Hematopoietic multipotent progenitor cell treated with erythropoietin and hydrocortisone succinate and interleukin-3 and kit ligand, for 8 days (in vitro differentiated cells): ENCODE measurements at regions not wholly inside any gene's neighbourhood (a gene's known extent, or its start where the extent isn't known, plus 50 kb on each side); places are given as distances from the start of the nearest gene placed in this dataset.
A peak's percentile ranks its signal among the peaks of the same experiment; 100 is the strongest.

Experiments
- DNase-seq: peaks from one replicate; pipeline ENCODE4 v3.0.0-alpha.2; 2015

DNA sequence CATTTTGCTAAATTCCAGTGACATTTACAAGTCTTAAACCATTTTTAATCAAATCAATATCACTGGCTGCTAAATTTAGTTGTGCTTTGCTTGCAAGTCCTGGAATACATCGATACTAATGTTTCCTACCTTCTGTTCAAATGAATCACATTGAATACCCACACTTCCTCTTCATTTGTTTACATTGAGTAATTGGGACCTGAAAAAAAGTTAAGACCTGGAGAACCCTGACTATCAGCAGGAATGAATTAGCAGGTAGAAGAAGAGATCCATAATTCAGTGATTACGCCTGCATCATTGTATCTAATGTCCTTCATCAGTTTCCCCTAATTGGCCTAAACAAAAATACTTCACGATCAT lies 369.3 kb downstream of the ETNK1 start:
- DNase-seq, result no peak

DNA sequence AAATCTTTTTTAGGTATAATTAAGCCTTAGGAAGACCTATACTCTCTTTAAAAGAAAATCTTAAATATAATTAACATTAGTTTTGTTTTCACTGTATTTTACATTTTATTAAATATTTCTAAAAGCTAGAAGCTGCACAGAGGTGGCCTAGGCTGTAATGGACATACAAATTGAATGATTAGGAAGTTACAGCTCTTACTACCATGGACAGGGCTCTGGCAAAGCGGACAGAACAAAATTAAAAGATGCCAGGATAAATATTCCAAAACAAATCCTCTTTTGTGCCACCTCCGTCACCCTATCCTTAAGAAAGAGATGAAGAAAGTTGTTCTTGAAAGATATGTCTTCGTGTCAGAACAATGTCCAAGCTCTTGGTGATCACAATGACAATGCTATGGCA lies 376.5 kb downstream of the ETNK1 start:
- DNase-seq, result no peak

DNA sequence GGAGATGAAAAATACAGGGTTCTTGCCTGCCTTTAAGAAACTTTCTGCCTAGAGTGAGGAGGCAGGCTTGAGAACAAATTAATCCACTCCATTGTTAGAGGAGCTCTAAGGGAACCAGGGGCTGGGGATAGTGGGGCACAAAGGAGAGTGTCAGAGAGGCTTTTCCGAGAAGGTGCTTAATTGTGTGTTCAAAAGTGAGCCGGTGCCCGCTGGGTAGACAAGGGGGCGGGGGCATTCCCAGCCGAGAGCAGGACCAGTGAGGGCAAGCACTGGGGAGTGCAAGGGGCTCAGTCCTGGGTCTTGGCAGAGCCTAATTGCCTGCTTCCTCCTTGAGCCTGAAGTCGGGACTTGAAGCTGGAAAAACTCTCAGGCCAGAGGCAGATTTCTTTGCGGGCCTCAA lies 377.4 kb downstream of the ETNK1 start:
- no peak for DNase-seq

DNA sequence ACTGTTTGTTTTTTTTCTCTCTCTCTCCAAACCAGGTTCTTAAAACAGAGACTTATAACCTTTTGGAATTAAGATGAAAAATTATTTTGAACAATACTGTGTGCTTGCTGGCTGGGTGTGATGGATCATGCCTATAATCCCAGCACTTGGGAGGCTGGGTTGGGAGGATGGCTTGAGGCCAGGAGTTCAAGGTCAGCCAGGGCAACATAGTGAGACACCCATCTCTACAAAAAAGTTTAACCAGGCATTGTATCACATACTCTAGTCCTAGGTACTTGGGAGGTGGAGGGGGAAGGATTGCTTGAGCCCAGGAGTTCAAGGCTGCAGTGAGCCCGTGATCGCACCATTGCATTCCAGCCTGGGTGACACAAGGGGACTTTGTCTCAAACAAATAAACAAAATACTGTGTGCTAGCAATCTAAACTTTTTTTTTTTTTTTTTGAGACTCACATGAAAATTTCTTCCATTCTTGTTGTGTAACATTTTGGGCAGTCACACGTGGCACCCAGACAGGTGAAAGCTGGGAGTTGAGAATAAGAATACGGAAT lies 379.6 kb downstream of the ETNK1 start:
- DNase-seq, result no peak

DNA sequence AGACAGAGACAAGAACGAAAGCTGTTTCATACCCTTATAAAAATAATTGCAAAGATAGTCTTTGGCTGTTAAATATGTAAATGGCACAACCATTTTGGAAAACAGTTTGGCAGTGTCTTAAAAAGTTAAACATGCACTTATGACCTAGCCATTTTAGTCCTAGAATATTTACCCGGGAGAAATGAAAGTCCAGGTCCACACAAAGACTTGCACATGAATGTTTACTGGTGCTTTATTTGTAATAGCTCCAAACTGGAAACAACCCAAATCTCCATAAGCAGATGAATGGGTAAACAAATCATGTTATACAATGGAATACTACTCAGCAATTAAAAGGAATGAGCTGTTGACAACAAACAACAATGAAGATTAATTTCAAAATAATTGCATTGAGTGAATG lies 380.4 kb downstream of the ETNK1 start:
- DNase-seq, result no peak

DNA sequence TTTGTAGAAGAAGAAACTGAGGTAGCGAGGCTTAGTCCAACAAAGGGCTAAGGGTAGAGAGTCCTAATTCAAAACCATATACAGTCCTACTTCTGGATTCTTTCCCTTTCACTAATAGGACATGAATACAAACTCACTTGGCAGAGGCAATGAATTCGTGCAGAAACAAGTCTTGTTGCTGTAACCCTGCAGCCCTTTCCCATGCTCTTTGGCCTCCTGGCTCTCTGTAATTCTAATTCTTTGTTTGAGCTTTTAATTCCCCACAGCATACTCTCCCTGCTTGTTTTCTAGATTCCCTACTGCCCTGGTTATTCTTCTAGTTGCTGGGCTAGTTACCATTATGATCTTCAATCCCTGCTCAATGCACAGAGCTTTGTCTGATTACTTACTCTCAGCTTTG lies 381.4 kb downstream of the ETNK1 start:
- no peak for DNase-seq

DNA sequence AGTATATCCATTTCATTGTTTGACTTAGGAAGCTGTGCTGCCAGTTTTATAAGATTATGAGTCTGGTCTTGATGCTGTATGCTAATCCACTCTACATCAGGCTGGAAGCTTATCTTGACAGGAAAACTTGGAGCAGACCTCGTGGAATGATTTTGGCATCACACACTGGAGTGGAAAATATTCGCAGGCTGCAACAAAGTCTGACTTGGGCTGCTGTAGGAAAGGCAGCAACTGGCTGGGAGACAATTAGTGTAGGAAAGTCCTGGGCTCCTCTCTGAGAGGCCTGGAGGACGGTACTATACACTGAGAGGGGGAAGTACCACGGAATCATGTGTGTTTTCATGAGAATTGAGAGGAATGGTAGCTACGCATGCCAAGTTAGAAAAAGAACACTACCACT lies 383.7 kb downstream of the ETNK1 start:
- DNase-seq, result no peak

DNA sequence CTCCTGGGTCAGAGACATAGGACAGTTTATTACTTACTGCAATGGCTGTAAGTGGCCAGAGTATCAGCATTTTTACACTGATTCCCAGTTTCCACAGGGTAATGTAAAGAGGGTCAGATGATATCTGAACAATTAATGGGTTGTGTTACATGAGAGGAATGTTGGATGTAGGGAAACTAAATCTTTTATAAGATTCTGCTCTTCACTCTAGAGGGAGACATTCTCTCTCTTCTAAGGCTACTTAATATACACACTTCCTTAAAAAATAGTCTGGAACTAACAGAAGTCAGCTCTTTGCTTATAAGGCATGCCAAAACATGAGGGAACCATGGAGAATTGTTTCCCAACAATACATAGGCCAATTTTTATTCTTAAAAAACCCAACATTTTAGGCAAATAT lies 389.8 kb downstream of the ETNK1 start:
- no peak for DNase-seq

DNA sequence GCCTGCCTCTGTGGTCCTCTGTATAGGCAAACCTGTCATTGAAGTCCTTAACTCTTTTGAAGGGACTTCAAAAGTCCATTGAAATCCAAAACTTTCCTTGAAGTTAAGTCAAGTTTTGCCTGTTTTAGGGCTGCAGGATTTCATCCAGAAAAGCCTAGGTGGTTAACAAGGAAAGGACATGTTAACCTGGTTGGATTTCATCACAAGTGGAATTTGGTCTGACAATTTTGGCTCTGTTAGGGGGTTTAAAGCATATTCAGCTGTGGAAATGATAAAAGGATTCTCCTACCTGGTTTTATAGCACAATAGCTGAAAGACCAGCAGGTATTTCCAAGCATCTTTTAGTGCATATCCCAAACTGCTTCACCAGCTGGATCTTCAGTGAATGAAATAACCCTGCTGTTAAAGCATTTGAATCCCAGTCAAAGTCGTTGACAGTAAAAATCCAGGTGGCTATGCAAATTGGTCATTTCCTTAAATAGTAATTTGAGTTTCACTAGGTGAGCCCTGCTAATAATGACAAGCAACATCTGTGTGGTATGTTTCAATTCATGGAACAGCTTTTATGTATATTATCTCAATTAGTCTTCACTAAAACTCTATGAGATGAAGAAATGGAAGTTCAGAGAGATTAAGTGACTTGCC lies 400.5 kb downstream of the ETNK1 start:
- no peak for DNase-seq

DNA sequence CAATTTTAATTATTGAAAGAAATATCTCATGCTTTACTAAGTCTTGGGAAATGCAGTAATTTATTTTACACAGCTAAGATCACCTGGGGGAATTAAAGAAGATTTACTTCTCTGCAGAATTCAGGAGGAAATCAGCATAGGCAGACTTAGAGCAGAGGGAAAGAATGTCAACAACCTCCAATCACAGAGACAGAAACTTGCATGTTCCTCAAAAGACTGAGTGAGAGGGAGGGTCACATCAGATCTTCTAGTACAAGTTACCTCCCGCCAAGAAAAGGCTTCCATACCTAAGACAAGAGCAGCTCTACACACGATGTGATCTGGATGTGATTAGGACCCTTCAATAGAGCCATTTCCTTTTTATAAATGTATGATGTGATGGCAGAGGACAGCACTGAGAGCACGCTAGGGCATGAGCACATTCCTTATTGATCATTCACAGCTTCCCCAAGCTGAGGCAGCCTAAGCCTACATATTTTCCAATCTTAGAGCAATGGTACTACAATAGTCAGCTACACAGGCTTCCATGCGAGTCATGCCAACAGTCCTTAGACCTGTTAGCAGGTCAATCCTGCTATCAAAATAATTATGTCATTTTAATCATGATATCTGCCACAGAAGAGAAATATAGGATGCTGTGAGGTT lies 403.3 kb downstream of the ETNK1 start:
- no peak for DNase-seq

DNA sequence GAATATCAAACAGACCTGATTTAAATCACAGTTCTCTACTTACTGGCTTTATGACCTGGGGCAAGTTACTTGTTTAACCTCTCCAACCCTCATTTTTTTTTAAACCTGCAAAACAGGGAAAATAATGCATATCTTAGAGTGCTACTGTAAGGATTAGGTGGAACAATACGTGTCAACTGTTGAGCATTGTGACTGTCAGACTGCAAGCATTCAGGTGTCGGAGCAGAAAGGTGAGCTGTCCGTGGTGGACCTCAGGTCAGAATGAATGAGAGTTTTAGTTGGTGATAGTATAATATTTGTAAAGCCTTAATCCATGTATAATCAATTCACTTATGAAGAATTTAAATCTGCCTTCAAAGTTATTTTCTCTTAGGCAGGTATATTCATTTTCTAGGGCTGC lies 404.2 kb downstream of the ETNK1 start:
- no peak for DNase-seq

DNA sequence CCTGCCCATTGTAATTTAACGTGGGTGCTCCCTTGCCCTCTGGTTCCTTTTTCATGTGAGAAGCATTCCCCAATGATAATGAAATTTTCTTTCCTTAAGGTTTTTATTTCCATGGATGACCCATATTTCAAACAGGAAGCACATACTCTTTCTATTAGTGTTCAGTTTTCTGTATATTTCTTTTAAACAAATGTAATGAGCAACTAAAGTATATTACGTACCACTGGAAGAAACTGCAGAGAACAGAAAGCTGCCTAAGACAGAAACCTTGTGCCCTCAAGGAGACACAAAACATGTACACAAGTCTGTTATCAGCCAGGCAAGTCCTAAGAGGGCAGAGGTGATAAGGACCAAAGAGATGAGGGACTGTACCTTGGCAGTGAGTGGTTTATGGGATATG lies 414.9 kb downstream of the ETNK1 start:
- no peak for DNase-seq

DNA sequence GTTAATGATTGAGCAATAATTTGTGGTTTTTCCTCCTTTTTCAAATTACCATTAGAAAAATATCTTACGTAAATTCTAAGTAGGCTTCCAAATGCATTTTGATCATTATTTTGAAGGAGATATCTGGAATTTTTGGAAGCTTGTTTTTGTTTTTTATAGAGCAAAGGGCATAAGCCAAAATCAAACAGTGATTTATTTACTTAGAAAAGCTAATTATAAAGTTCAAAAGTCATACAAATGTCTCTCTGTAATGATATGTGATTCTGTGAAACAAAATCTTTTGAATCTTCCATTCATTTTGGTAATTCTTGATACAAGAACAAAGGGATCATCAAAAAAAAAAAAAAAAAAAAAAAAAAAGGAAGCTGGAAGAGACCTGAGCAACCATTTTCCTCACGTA lies 416.8 kb downstream of the ETNK1 start:
- DNase-seq, result no peak

DNA sequence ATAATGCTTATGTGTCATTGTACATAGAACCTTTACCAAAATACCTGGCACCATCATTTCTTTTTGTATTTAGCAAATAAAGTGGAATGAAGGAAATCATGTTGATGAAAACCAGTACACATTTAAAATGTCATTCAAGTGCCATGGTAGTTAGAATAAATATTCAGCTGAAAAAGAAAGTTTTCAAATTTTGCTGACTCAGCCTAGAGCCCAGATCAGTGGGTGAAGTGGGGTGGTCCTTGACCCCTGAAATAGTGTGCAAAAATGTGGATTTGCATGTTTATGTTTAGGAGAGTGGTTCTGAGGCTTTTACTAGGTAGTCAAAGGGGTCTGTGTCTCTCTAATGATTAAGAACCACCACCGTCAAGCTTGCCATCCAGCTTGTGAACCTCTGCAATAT lies 418.7 kb downstream of the ETNK1 start:
- no peak for DNase-seq

DNA sequence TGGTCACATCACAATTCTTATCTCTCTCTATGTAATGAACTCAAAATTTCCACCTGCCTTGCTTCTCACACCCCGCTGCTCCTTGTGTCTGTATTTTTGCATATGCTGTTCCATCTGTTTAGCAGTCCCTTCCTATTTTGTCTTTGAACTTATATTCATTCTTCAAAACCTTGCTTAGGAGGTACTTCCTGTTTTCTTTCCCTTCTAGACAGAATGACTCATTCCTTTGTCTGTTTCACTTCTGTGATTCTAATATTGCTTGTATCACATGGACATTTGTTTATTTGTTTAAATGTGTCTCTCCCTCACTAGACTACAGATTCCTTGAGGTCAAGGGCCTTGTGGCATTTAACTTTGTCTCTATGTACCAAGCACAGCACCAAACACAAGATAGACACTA lies 424.2 kb downstream of the ETNK1 start:
- DNase-seq, result no peak

DNA sequence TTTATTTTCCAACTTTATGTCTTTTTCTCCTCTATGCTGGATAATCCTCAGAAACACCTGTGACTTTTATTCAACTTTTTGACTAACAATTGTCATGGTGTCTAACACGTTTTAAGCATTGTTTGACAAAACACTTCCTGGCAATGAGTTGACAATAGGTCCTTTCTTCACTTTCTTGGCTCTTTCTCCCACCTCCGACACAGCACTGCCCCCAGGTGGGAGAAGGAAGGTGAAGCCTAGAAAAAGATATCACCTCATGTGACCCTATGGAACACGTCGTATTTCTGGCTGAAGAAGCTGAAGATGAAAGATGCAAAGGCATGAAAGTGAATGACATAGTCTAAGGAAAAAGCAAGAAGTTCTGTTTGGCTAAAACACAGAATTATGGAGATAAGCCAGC lies 430.0 kb downstream of the ETNK1 start:
- peak; percentile 11 for DNase-seq

DNA sequence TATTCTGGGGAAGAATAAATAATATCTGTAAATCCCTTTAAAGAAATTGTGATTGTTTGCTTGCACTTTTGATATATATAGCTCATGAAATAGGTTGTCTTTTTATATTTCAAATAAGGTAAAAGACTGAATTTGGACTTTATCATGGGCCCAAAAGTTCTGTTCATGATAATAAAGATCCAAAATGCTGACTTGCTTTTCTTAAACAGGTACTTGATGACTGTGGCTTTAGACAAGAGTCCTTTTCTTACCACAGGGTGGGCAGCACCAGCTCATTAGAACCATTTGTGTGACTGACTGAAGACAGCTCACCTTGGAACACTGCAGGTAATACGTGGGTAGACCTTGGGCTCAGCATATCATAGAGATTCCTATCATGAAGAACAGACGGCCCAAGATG lies 432.6 kb downstream of the ETNK1 start:
- DNase-seq, result no peak

DNA sequence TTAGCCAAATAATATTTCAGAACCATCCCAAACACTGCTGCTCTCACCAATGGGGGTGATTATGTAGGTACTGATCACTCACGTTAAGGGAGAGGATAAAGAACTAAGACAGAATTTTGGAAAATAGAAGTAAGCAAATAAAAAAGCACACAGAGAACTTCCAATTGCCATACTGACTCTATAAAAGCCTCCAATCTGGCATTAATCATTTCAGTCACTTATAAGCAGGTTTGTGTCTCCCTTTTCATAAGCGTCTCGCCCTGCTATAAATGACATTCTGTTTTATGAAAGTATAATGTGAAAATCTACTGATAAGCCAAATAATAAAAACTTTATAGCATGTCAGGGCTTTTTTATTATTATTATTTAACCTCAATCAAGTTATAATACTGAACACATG lies 435.2 kb downstream of the ETNK1 start:
- no peak for DNase-seq

DNA sequence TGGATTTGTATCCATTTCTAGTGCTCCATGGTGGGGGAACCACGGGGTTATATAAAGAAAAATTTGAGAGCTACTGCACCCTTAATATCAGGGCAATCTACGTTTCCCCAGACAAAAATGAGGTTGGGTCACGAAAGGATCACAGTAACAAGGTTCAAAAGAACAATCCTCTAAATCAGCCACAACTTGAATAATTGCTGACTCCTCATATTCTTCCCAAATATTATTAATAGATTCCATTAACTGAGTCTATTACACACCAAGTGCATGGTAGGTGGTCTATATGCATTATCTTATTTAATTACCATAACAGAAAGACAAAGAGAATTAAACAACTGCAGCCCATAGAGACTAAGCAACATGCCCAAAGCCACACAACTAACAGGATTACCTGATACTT lies 438.2 kb downstream of the ETNK1 start:
- DNase-seq, result no peak

DNA sequence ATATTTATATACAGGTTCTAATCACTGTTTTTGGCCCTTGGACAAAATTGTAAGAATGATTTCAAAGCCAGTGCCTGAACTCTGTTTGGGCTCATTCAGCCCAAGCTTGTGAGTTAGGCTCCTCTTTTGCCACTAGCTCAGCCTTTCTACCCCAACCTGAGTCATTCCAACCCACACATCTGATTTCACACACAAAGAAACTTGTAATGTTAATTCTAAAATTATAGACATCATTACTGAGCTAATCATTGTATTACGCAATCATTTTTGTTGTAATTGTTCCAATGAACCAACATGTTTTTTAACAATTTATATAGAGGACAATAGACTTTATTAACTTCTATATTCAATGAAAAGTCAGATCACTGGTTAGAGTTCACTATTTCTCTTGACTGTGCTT lies 441.1 kb downstream of the ETNK1 start:
- no peak for DNase-seq

DNA sequence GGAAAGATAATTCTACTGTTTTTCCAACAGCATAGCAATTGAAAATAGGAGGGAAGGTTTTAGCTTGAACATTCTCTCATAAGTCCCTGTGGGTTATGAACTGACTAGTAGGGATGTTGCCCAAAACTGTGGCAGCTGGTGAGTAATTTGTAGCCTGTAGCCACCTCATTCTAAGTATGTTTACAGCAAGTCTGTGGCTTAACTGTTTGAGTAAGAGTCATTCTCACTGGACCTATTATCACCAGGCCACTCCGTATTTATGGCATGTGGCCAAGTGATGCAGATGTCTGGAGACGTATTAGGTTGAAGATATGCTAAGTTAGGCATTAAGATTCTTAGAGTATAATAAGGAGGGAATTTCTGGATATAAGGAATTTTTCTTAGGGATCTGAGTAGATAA lies 458.3 kb downstream of the ETNK1 start:
- no peak for DNase-seq

DNA sequence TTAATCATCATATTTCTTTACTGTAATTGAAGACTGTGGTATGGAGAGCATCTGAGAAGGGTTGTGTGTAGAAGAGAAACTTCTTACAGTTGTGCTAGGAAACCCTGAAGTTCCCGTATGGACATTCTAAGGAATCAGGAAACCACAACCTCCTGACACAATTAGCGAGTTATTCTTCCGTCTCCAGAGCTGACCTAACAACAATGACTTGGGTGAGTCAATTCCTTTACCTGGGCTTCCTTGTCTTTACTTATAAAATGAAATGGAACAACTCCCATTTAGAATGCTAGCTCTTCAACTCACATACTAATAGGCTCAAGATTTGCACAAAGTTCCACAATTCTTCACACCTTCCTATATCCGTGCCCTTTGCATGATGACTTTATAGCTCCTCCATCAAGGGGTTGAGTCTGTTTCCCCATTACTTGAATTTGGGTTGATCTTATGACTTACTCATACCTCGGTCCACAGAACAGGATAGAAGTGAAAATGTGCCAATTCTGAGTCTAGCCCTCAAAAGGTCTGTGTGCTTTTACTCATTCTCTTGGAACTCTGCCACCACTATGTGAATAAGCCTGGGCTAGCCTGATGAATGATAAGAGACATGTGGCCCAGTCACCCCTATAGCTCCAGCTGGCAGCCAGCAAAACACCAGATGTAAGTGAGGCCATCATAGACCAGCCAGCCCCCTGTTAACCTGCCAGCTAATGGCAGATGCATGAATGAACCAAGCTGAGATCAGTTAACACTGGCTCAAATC lies 459.4 kb downstream of the ETNK1 start:
- peak; percentile 48 for DNase-seq

DNA sequence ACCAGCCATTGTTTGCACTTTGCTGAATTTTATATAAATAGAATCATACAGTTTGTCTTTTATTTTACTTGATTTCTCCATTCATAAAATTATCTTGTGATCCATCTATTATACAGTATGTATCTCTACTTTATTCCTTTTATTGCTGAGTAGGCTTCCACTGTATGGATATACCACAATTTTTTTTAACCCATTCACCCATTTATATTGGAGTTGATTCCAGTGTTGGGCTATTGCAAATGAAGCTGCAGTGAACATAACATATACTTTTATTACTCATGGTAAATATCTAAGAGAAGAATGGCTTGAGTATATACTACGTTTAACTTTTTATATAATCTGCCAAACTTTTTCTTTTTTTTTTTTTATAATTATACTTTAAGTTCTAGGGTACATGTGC lies 463.6 kb downstream of the ETNK1 start:
- DNase-seq, result no peak

DNA sequence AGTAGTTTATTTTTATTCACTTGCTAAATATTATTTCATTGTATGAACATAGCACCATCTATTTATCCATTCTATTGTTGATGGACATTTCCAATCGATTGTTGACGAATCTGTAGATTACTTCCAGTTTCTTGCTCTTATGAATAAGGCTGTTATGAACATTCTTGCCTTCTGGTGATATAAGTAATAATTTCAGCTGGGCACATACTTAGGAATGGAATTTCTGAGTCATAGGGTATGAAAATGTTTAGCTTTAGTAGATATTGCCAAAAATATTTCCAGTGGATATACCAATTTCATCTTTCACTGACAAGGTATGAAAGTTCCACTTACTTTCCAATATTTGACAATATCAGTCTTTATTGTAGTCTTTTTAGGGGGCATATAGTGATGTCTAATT lies 468.5 kb downstream of the ETNK1 start:
- DNase-seq, result no peak
